NCI-H2107 treated with DMSO at 0.1 percent for 48 hours (cell line): ENCODE measurements at regions not wholly inside any gene's neighbourhood (a gene's known extent, or its start where the extent isn't known, plus 50 kb on each side); places are given as distances from the start of the nearest gene placed in this dataset.

Experiments used
- DNase-seq: peaks from one replicate; lab custom pipeline; 2025; ENCODE audit not compliant: unreplicated experiment; lab: John Stamatoyannopoulos, UW

GRCh38 chr22:48391171-48391711 lies 1436.4 kb downstream of the BRD1 start:
- DNase-seq, result no peak

- DNase-seq, result no peak
Measured at GRCh38 chr22:48389916-48390315, 1437.8 kb downstream of the BRD1 start.

- DNase-seq, result no peak
Measured at GRCh38 chr22:48382197-48382596, 1445.5 kb downstream of the BRD1 start.

GRCh38 chr22:48380016-48380665 lies 1447.5 kb downstream of the BRD1 start:
- DNase-seq, result no peak

- no peak for DNase-seq
Measured at GRCh38 chr22:48379371-48379770, 1448.3 kb downstream of the BRD1 start.

- DNase-seq, result no peak
Measured at GRCh38 chr22:48378673-48379072, 1449.0 kb downstream of the BRD1 start.

GRCh38 chr22:48376936-48377712 lies 1450.5 kb downstream of the BRD1 start:
- DNase-seq, result no peak

- no peak for DNase-seq
Measured at GRCh38 chr22:48376428-48376827, 1451.2 kb downstream of the BRD1 start.

GRCh38 chr22:48373626-48374173 lies 1454.0 kb downstream of the BRD1 start:
- no peak for DNase-seq

GRCh38 chr22:48372390-48372789 lies 1455.3 kb downstream of the BRD1 start:
- DNase-seq, result no peak

- no peak for DNase-seq
Measured at GRCh38 chr22:48371391-48371790, 1456.3 kb downstream of the BRD1 start.

GRCh38 chr22:48370508-48371325 lies 1457.0 kb downstream of the BRD1 start:
- no peak for DNase-seq

GRCh38 chr22:48369789-48370507 lies 1457.7 kb downstream of the BRD1 start:
- DNase-seq, result no peak

GRCh38 chr22:48368975-48369525 lies 1458.6 kb downstream of the BRD1 start:
- no peak for DNase-seq

GRCh38 chr22:48367731-48368130 lies 1459.9 kb downstream of the BRD1 start:
- no peak for DNase-seq

GRCh38 chr22:48366591-48366990 lies 1461.1 kb downstream of the BRD1 start:
- DNase-seq, result no peak

GRCh38 chr22:48366056-48366455 lies 1461.6 kb downstream of the BRD1 start:
- DNase-seq, result no peak

GRCh38 chr22:48365386-48365785 lies 1462.3 kb downstream of the BRD1 start:
- DNase-seq, result no peak

GRCh38 chr22:48362721-48363404 lies 1464.8 kb downstream of the BRD1 start:
- no peak for DNase-seq
